Aorta (tissue), 5 donors: ENCODE measurements at regions not wholly inside any gene's neighbourhood (a gene's known extent, or its start where the extent isn't known, plus 50 kb on each side); places are given as distances from the start of the nearest gene placed in this dataset.

Experiments used
- ATAC-seq: fragments of 200-7000 bp; cut with Tn5 transposase; one replicate; pipeline ENCODE4 v1.9.1; 2022; ENCODE audit warnings: moderate library complexity; ENCODE audit not compliant: low FRiP score
- DNase-seq, 2 donors: peaks; one replicate each; pipeline ENCODE4 v3.0.0-alpha.2; 2020
- H3K27ac ChIP-seq, 2 donors: one replicate each; pipeline ENCODE4 v1.5.1; 2013; ENCODE audit warnings: low read length in 2 of 2, mild to moderate bottlenecking in 2 of 2, moderate library complexity in 2 of 2, control low read depth in 1 of 2, inconsistent platforms in 1 of 2, low read depth in 1 of 2
- H3K27me3 ChIP-seq, 2 donors: one replicate each; pipeline ENCODE4 v1.6.1; 2013; ENCODE audit warnings: control low read depth in 1 of 2, low read length in 1 of 2, mild to moderate bottlenecking in 1 of 2, moderate library complexity in 1 of 2; ENCODE audit not compliant: insufficient read depth in 2 of 2, control insufficient read depth in 1 of 2
- H3K36me3 ChIP-seq, 2 donors: one replicate each; pipeline ENCODE4 v1.6.1; 2013; ENCODE audit warnings: control low read depth in 1 of 2, low read length in 1 of 2, mild to moderate bottlenecking in 1 of 2; ENCODE audit not compliant: insufficient read depth in 2 of 2, control insufficient read depth in 1 of 2
- H3K4me1 ChIP-seq, 2 donors: one replicate each; pipeline ENCODE4 v1.6.1; 2013; ENCODE audit warnings: low read length in 2 of 2, control low read depth in 1 of 2, mild to moderate bottlenecking in 1 of 2, moderate library complexity in 1 of 2; ENCODE audit not compliant: insufficient read depth in 2 of 2, control insufficient read depth in 1 of 2
- H3K4me3 ChIP-seq, 2 donors: one replicate each; pipeline ENCODE4 v1.5.1; 2013; ENCODE audit warnings: low read length in 2 of 2, control low read depth in 1 of 2, mild to moderate bottlenecking in 1 of 2
- H3K9me3 ChIP-seq: one replicate; pipeline ENCODE4 v1.6.1; 2013; ENCODE audit warnings: mild to moderate bottlenecking, low read length; ENCODE audit not compliant: control insufficient read depth
- WGBS, 2 donors: extraction: QIAGEN DNeasy Blood & Tissue Kit; methylation state at CpG; one replicate each; pipeline ENCODE4 v1.1.7; 2013; 5-methylcytosine and 5-hydroxymethylcytosine counted together
- intact Hi-C, 2 donors: fragments of 100-400 bp; cut with DNase I; formaldehyde crosslinking; loops; one replicate each; pipeline versions ENCODE4 v1.14.2 to v1.15.0; 2022
- donor health status: healthy with polysubstance abuse.
- donor health status: Bipolar disorder and iron deficiency.
- donor health status: DM: no; HTN: no; CAD: no.
- donor health status: DM: no; HTN: no; CAD: no.
- donor health status: DM: yes; HTN: yes; CAD: no.

DNA sequence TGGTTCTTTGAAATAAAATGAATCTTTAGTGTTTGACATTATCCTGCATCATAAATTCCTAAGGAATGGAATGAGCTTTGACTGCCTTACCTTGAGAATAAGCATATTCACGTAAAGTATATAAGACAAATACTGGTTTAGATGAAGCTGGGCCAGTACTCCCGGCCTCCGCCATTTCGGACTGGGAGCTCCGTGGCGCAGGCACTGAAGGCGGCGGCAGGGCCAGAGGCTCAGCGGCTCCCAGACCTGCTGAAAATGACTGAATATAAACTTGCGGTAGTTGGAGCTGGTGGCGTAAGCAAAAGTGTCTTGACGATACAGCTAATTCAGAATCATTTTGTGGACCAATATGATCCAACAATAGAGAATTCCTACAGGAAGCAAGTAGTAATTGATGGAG is 76.2 kb upstream of the FAM83B start:
- 95 to 96% methylated on average over 12 of the region's 12 CpGs for WGBS, 2 donors
- Histone ChIP-seq H3K27me3 (no peaks in the 10 kb centered on the region), H3K4me3 (no peak overlapping the region), H3K36me3 (no peaks in the 10 kb centered on the region), H3K4me1 (no peaks in the 10 kb centered on the region), H3K9me3 (no peaks in the 10 kb centered on the region), H3K27ac (no peak overlapping the region)
- no peak for DNase-seq
- intact Hi-C loops: no loop called here
- ATAC-seq: no peak

DNA sequence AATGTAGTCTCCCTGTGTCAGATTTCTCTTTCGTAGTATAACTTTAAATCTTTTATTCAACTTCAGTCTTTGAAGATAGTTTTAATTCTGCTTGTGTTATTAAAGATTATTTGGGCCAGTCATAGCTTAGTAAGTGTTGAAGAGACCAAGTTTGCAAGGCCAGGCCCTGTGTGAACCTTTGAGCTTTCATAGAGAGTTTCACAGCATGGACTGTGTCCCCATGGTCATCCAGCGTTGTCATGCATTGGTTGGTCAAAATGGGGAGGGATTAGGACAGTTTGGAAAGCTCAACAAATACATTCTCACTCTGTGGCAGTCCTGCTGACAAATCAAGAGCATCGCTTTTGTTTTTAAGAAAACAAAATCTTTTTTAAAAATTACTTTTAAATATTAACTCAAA is 74.6 kb upstream of the FAM83B start:
- WGBS, 2 donors: 93 to 95% methylated on average over 3 of the region's 3 CpGs
- H3K4me3 ChIP-seq: no peak overlapping the region
- no peaks in the 10 kb centered on the region for H3K4me1 ChIP-seq
- no peak for ATAC-seq
- H3K27me3 ChIP-seq: no peaks in the 10 kb centered on the region
- H3K27ac ChIP-seq: no peak overlapping the region
- DNase-seq: no peak
- H3K36me3 ChIP-seq: no peaks in the 10 kb centered on the region
- intact Hi-C loops: no loop called here
- H3K9me3 ChIP-seq: no peaks in the 10 kb centered on the region

DNA sequence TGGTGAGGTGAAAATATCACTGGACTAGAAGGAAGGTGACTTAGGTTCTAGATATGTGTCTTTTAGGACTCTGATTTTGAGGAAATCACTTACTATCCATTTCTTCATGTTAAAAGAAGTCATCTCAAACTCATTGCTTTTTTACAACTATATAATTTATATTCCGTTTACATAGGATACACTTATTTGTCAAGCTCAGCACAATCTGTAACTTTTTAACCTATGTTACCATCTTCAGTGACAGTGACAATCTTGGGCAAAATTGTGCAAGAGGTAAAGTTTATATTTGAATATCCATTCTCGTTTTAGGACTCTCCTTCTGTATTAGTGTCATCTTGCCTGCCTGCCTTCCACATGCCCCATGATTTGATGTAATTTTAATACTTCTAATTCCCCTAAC is 74.0 kb upstream of the FAM83B start:
- intact Hi-C loops: no loop called here
- H3K9me3 ChIP-seq: no peaks in the 10 kb centered on the region
- H3K4me1 ChIP-seq: no peaks in the 10 kb centered on the region
- no peaks in the 10 kb centered on the region for H3K27me3 ChIP-seq
- WGBS, 2 donors: 83 to 91% methylated on average over 2 of the region's 2 CpGs
- H3K27ac ChIP-seq: no peak overlapping the region
- H3K36me3 ChIP-seq: no peaks in the 10 kb centered on the region
- no peak overlapping the region for H3K4me3 ChIP-seq
- ATAC-seq (no peak), DNase-seq (no peak)

DNA sequence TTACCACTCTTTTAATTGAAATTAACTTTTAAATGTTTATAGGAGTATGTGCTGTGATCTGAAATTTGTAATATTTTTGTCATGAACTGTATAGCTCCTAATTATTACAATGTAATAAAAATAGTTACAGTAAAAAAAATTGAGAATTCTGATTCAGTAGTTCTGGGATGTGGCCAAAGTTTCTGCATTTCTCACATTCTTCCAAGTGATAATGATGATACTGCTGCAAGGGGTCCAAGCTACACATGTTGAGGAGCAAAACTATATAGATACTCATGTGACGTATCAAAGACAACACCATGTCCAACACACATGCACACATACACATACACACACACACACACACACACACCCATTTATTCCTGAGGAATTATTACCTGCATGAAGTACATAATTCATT is 71.0 kb upstream of the FAM83B start:
- Histone ChIP-seq H3K27ac (no peak overlapping the region), H3K4me1 (no peaks in the 10 kb centered on the region), H3K27me3 (no peaks in the 10 kb centered on the region), H3K9me3 (no peaks in the 10 kb centered on the region), H3K4me3 (no peak overlapping the region), H3K36me3 (no peaks in the 10 kb centered on the region)
- no peak for ATAC-seq
- DNase-seq: no peak
- WGBS, 2 donors: 71 to 88% methylated on average over 1 of the region's 1 CpG
- intact Hi-C loops: no loop called here

DNA sequence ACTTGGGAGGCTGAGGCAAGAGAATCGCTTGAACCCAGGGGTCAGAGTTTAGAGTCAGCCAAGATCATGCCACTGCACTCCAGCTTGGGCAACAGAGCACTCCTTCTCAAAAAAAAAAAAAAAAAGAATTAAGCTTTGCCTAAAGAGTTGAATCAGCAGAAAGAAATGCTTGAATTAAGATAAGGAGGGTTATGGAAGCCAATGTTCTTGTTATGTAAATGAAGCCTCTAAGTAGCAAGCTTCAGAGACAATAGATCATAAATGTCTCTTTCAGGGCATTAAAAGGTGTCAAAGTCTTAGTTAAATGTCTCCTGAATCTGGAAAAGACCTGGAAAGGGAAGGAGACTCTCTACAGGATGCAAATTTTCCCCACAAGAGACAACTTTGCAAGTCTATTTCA is 69.7 kb upstream of the FAM83B start:
- Histone ChIP-seq H3K4me3 (no peak overlapping the region), H3K36me3 (no peaks in the 10 kb centered on the region), H3K27me3 (no peaks in the 10 kb centered on the region), H3K27ac (no peak overlapping the region), H3K9me3 (no peaks in the 10 kb centered on the region), H3K4me1 (no peaks in the 10 kb centered on the region)
- intact Hi-C loops: no loop called here
- 96 to 97% methylated on average over 1 of the region's 1 CpG for WGBS, 2 donors
- DNase-seq (no peak), ATAC-seq (no peak)

DNA sequence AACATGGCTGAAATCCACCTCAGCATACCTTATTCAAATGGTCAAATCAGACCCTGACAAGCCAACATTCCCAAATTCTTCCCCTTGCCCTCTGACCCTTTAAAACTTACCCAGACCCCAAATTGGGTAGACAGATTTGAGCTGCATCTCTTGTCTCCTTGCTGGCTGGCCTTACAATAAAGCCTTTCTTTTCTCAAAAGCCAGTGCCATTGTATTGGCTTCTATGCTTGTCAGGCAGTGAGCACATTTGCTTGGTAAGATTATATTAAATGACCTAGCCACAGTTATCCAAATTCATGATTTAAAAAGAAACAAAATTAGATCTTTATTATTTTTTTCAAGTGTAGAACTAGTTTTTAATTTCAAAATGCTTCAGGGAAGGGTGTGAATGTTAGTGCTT is 67.8 kb upstream of the FAM83B start:
- Histone ChIP-seq H3K36me3 (no peaks in the 10 kb centered on the region), H3K4me3 (no peak overlapping the region), H3K27ac (no peak overlapping the region), H3K4me1 (no peaks in the 10 kb centered on the region), H3K9me3 (no peaks in the 10 kb centered on the region), H3K27me3 (no peaks in the 10 kb centered on the region)
- intact Hi-C loops: no loop called here
- DNase-seq (no peak), ATAC-seq (no peak)

DNA sequence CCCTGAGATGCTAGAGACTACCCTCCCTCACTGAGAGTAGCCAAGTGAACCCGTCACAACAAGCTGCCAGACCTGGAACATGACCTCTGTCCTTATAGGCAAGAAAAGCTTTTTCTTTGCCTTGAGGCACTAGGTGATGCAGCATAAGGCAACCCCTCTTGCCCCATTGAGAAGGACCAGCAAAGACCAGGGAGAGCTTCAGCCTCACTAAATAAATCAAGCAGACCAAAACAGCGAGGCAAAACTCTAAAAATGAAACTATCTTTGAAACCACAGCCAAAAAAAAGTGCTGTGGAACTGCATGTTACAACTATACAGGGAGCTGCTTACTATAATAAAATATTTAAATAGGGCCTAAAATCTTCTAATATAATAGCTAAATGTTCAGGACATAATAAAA is 62.6 kb upstream of the FAM83B start:
- Histone ChIP-seq H3K4me1 (no peaks in the 10 kb centered on the region), H3K36me3 (no peaks in the 10 kb centered on the region), H3K4me3 (no peak overlapping the region), H3K27me3 (no peaks in the 10 kb centered on the region), H3K9me3 (no peaks in the 10 kb centered on the region), H3K27ac (no peak overlapping the region)
- ATAC-seq (no peak), DNase-seq (no peak)
- intact Hi-C loops: no loop called here
- WGBS, 2 donors: 36 to 40% methylated on average over 2 of the region's 2 CpGs

DNA sequence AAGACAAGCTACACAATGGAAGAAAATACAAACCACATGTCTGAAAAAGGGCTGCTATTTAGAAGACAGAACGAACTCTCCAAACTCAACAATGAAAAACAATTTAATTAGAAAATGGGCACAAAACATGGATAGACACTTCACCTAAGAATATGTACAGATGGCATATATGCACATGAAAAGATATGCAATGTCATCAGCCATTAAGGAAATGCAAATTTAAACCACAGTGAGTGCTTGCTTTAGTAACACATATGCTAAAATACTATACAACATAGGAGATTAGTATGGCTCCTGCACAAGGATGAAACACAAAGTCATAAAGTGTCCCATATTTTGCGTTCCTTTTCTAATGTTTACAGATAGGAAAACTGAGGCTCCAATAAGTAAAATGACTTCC is 60.4 kb upstream of the FAM83B start:
- ATAC-seq: no peak
- no peak for DNase-seq
- Histone ChIP-seq H3K9me3 (no peaks in the 10 kb centered on the region), H3K4me1 (no peaks in the 10 kb centered on the region), H3K36me3 (no peaks in the 10 kb centered on the region), H3K4me3 (no peak overlapping the region), H3K27ac (no peak overlapping the region), H3K27me3 (no peaks in the 10 kb centered on the region)
- WGBS, 2 donors: 85 to 86% methylated on average over 2 of the region's 2 CpGs
- intact Hi-C loops: no loop called here

DNA sequence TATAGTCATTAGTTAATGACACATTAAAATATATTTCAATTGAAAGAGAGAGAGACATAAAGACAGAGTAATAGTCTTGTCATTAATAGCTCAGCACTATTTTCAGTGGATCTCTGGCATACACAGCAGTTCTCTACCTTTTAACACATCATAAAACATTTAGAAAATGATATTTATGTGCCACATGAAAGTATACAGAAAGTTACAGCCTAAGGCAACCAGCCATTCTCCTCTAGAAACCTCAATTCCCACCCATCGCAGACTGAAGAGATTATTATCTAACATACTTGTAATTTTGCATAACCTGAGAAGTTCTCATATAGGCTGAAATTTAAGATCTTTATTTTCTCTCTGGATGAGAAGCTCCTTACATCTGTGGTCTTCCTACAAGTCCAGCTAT is 58.7 kb upstream of the FAM83B start:
- intact Hi-C loops: no loop called here
- no peak for ATAC-seq
- Histone ChIP-seq H3K27me3 (no peaks in the 10 kb centered on the region), H3K9me3 (no peaks in the 10 kb centered on the region), H3K4me1 (no peaks in the 10 kb centered on the region), H3K27ac (no peak overlapping the region), H3K36me3 (no peaks in the 10 kb centered on the region), H3K4me3 (peak overlapping the region in 1 of 2 donors; percentile 9)
- WGBS, 2 donors: 66 to 76% methylated on average over 1 of the region's 1 CpG
- DNase-seq: no peak
